GM19438 (cell line): ENCODE measurements at regions not wholly inside any gene's neighbourhood (a gene's known extent, or its start where the extent isn't known, plus 50 kb on each side); places are given as distances from the start of the nearest gene placed in this dataset.
"Not testable (repeated sequence)": the region's sequence is repeated elsewhere in the genome, so short reads cannot be mapped to it uniquely, and the experiment has no call there.

Experiments used
- ATAC-seq: cut with Tn5 transposase; IDR thresholded peaks from one replicate; pipeline ENCODE4 v1.9.1; 2021; ENCODE audit warnings: low read depth; ENCODE audit not compliant: unreplicated experiment

DNA sequence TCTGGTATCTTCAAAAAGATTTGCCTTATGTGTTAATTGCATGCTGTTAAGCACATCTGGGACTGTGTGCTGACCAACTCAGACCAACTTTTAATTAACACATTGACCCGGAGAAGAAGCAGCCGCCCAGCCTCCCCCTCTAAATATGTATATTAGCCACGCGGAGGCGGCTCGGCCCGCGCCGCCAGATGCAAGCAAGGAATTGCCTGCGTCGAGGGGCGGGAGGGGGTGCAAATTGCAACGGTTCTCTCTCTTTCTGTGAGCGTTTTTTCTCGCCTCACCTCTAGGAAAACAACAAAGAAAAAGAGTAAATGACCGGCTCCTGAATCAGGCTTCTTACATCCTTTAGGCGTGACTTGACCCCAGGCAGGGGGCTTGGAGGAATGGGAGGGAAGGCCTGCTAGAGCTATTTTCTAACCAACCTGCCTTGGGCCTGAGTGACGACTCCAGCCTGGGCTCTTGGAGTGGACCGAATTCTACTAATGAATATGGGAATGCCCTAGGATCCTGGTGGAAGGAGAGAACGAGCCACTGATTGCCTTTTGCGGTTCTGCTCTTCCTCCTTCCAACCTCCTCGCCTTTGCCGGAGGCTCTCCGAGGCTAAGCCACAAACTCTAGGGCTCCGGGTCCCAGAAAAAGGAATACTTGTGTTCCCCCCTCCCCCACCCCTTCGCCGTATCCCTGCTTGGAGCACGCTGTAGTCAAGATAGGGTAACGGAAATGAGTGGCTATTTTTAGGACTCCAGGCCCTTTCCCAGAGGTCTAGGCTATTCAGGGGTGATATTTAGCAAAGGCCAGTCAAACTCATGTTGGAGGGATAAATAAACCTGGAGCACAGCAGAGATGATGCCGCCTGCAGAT, 417.0 kb upstream of the ESRRG start:
- ATAC-seq = no peak

DNA sequence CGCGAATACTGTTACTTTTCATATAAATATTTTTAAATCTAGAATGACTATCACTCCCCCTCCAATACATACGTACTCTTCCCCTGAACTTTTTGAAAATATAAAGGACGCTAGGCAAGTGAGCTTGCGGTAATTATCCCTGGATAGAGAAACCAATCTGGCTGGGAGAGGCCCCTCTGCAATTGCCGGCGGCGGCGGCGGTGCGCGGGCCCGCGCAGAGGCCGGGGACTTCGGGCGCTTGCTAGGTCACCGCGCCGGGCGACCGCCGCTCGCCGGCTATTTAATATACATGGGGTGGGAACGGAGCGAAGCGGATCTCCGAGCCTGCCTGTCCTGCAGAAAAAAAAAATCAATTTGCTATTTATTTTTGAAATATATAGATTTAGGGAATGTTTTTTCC, 416.3 kb upstream of the ESRRG start:
- ATAC-seq = no peak

DNA sequence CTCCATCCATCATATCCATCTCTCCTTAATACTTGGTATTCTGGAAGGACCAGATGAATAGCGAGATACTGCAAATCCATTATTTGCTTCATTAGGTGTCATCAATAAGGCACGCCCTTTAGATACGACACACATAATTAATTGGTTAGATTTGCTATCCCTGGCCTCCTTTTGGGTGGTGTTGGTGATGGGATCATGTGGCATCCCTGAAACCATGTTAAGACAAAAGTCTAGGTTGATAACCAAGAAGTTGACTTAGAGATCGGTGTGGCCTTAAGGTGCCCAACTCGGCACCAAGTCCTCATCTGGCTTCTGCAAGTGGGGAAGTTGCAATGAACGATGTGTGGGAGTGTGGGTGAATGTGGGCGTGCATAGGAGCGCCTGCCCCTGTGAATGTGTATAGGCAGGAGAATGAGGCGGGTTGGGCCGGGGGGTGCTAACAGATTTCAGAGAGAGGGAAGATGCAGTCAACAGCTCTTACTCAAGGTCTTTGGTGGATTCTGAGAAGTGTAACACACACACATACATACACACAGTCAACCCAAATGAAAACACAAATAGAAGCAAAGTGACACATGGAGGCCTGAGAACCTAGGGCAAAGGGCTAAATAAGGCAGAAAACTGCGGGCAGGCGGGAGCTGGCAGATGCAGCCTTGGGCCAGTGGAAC, 415.7 kb upstream of the ESRRG start:
- no peak for ATAC-seq

DNA sequence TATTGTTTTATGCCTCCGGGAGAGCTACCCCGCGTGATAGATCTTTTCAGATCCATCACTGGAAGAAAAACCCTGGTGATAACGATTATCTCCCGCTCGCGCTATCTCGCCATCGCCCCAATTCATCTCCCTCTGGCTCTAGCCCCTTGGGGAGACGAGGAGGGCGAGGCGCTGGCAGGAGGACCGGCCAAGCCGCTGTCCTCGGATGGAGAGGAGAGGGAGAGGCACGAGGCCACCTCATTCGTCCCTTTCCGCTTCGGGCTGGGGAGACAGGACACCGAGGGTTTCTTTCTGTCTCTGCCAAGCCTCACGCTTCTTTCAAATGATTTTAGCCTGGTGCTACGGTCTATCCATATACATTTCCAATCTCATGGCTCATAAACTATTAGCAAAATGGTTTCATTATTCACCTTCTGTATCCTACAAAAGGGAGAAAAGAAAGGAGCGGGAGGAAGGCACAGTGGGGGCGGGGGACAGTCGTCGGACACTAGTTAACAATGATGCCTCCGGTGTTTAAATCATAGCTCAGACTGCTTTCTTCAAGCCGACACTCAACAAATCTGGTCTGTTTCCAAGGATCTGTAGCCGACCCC, 415.0 kb upstream of the ESRRG start:
- no peak for ATAC-seq

DNA sequence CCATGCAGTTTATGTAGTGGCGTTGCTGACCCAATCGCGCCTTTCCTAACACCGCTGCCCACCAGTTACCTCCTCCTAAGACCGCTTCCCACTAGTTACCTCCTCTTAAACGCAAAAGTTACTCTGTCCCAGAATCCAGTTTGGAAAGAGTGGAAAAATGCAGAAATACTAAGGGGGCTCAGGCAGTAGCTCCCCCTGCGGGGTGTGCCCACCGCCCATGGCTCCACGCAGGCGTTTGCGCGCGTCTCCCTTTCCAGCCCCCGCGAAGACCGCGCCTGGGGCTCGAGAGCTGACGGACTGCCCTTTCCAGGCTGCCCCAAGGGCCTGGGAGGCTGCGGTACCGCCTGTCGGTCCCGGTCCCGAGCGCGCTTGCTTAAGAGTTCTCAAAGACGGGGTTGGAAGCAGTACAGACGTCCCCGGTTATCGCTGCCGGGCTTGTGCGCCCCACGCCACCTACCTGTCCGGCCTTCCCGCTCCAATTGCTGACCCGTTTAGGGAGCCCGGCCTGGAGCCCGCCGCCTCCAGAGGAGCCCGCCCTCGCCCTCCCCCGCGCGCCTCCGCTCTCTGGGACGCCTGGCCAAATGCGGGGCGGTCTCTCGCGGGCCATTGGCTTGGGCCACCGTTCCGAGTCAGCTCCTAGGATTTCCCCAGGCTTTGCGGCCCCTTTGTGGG, 414.1 kb upstream of the ESRRG start:
- no peak for ATAC-seq

DNA sequence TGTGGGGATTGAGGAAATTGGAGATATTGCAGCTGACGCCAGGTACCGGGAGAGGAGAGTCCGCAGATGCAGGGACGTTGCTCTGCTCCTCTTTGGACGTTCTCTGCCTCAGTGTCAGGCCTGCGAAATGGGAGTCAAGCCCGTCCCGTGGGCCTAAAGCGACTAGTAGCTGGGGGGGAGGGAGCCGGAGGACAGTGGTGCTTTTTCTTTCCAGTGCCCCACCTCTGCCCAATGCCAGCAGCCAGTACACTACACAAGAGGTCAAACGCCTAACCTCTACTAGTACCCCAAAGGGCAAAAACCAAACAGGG, 413.6 kb upstream of the ESRRG start:
- no peak for ATAC-seq

DNA sequence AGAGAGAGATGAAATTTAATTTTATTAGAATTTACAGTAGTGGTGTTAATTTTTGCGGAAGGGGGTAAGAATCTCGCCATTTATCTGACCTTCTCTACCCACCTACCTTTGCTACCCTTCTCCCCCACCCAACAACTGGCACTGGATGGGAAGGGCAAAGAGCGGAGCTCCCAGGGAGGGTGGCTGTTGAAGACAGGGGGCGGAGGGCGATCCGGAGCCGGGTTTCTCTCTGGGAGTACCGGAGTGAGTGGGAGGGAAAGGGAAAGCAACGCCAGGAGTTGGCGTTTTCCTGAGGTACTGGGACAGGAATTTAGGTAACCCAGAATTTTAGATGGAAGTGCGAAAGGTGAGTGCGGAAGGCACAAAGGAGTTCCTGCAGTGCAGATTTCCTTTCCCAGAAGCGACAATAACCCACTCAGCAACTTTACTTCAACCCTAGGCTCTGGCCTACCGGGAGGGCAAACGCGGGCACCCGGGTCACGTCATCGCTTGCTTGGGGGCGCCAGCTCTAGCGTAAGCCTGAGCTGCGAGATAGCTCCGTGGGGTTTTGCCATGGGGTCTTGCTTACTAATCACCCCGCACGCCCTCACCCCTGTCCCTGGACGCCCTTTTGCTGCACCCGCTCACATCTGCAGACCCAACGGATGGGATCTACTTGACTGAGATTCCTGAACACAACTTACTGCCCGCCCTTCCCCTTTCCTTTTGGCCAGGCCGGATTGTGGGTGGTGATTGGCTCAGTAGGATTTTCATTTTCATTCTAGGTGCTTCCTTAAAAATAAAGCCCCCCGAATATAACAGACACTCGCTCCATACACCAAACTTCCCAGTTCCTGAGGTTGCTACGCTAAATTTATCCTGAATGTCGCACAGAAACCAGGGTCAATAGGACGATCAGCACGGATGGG, 413.0 kb upstream of the ESRRG start:
- no peak for ATAC-seq

DNA sequence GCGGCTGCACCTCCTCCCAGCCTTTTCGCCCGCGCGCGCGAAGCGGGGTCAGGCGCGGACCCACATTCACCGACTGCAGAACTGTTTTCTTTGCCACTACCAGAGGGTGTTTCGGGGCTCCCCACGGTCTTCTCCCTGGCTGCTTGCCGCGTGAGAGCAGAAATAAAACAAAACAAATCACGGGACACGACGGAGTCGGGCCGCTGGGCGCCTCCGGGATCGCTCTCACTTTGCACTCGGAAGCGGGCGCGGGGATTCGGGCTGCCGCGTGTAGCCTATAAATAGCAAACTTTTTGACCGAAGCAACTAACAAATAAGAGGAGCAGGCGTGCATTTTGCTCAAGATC, 412.3 kb upstream of the ESRRG start:
- ATAC-seq = no peak

DNA sequence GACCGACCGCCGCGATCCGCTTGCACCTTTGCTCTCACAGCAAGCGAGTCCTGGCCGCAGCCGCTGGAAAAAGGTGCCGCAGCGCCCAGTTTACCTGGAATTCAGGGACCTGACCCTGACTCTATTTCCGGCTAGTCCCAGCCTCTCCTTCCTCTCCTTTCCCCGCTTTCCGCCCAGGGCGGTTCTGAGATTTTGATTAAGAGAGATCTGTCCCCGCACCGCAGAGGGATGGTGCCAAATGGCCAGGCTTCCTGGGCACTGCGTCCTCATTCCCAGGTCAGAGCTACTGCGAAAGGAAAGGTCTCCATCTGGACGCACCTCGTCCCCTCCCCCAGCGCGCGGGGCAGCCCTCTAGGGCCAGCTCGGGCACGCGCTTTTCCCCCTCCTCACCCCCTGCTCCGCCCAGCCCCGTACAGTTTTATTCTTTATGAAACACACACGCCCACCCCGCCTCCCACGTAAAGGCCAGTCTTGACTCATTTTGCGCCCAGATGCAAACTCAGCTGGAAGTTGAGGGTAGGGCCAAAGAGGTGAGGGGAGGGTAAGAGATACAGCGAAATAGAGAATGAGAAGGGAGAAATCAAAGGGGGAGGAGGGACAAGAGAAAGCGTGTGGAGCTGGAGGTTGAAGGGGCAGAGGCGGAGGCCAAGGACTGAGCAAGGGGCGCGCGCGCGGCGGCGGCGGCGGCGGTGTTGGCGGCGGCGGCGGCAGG, 411.8 kb upstream of the ESRRG start:
- no peak for ATAC-seq

DNA sequence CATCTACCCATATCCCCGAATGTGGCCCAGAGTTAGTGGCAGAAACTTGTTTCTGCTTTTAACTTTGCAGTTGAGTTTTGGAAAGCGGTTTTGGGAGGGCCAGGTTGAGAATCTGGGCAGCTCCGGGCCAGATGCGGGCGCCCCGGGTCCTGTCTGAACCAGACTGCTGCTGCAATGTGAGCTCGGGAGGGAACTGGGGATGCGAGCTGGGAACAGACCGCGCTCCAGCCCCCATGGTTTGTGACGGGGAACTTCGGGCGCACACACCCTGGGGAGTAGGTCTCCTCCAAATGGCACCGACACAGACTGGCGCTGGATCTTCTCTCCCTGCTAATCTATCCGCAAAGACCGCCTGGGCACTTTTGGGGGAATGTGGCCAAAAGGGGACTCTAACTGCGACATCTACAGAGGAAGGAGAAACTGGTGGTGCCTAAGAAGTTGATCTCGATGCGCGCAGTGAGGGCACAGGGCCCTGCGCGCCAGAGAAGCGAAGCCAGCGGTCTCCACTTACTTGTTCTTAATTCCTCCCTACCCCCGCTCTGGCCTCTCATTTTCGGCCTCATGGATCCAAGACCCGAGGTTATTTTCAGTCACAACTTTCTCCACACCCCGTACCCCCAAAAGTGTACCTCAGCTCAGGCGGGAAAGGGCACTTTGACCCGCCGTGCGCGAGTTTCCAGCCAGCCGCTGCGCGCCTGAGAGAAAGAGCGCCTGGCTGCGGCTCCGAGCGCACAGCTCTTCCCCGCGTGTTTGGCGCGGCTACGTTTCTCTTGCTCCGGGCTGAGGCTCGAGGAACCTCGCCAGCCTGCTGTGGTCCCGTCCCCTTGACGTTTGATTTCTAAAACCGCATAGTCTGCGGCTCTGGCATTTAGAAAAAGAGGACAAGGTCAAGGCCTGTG, 411.0 kb upstream of the ESRRG start:
- no peak for ATAC-seq

DNA sequence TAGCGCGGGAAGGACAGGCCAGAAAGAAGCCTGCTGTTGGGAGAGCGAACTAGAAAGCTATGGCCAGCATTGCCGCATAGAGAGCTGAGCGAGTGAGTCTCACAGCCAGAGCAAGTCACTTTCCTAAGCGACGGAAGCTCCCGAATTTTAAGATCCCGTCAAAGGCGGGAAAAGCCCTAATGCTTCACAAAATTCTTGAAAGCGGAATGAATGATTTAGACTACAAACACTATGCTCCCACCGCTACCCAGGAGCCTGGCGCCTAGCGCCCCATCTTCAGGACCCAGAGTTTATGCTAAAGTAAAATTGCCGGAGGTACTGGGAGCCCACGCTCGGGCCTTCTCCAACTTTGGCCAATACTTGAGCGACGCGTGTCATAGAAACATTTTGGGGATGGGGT, 409.9 kb upstream of the ESRRG start:
- ATAC-seq = no peak

DNA sequence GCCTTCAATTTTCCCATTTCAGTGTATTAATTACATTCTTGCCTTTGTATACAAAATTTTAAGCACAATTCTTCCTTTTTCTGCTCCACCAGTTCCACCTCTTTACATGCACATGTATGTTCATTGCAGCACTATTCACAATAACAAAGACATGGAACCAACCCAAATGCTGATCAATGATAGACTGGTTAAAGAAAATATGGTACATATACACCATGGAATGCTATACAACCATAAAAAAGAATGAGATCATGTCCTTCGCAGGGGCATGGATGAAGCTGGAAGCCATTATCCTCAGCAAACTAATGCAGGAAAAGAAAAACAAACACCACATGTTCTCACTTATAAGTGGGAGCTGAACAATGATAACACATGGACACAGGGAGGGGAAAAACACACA, 400.1 kb upstream of the ESRRG start:
- not testable (repeated sequence) for ATAC-seq

DNA sequence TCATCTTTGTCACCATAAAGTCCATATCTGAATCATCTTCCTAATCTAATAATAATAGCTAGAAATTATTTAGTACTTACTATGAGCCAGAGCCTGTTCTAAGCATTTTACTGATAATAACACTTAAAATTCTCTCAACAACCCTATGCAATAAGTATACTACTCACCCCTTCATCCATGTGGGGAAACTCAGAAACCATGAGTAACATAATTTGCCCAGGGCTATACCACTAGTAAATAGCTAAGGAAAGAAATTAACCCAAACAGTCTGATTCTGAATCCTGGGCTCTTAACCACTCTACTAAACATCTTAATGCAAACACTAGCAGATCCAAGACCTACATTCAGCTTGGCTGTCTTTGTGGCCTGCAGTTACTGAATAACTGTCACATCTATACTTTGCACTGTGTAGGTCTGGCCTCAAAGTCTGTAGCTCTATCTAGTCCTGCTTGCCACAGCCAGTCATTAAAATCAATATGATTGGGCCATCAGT, 394.8 kb upstream of the ESRRG start:
- no peak for ATAC-seq

DNA sequence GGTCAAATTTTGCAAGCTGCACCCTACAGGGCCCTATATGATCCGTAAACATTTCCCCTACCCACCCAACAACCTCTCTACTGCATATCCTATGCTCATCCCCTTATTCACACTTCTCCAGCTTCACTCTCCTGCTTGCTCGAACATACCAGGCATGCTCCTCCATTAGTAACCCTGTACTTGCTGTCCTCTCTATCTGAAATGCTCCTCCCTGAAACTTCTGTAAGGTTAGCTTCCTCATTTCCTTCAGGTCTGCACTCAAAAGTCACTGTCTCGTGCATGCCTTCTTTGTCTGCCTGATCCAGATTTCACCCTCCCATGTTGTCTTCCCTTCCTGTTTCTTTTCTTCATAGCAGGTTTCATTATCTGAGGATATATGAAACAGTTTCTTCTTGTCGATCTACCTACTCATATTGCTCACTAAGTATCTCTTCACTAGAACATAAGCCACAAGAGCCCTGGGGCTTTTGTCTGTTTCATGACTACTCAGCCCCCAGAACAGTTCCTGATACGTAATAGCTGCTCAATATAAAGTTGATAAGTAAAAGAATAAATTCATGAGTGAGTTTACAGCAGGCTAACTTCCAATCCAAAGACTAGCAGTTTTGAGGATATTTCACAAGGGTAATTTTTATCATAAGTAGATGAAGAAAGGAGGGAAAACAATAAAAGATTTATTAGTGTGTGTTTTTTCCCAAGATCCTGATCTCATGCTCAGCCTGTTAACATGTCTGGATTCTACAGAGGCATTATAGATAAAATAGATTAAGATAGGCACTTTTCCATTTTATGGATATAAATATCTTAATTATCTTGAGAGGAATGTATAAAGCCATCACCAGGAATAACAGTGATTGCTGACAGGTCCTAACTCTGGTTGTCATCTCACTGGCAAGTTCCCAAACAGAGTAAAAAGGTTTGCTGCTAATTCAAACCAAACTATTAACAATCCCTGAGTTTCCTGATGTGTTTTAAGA, 392.5 kb upstream of the ESRRG start:
- no peak for ATAC-seq

DNA sequence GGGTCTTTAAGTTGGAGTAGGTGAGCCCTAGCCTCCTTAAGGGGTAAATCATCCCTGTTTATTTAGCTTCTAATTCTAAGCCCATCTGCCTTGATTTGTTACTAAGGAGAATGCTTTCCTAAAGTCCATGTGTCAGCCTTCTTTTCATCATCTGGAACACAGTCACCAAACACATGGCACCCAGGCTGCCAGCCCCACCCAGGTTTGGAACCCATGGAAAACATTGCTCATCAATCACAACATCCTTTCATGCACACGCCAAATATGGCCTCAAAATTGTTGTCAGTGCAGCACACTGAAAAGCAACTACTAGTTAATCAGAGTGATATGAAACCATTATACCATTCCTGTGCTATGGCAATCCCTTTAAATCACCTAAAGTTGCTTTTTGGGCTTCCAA, 386.7 kb upstream of the ESRRG start:
- ATAC-seq = no peak

DNA sequence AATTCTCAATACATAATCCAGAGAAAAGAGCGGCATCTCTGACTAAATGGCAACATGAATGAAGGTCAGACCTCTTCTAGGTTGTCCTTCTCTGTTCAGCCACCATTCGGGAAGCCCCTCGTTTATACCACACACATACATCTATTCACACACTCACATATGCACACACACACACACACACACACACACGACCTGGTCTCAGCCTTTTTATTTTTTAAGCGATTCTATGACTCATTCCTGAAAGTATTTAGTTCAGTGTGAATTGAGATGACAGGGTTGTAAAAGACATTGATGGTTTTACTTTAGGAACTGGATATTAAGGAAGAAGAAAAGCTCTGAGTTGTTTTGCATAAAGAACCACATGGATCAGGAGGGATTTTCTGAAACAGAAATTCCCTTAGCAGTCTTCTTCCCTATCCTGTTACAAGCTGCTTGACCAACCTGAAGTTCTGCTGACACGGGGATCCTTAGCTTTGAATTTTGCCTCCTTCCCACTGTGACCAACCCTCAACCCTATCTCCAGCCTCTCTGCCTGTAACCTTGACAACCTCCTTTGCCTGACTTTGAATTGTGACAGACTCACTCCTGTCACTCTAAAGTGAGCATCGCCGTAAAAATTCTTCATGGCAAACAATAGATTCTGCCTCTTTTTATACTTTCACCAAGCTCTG, 383.1 kb upstream of the ESRRG start:
- no peak for ATAC-seq

DNA sequence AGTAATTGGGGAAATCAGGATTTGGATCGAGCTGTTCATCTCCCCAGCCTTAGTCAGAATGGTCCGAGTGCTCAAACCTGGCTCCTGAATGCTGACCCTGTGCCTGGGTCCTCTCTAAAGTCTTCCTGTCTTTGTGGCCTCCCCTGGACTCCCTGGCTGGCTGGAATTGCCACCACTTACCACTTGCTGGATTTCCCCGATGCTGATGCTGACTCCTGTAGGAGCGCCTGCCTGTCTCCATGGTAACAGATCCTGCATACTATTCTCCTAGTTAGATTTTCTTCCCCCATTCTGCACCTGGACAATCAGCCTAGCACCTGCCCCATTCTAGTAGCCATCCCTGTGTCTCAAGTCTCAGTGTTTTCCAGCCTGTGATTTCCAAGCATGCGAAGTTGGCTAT, 382.2 kb upstream of the ESRRG start:
- ATAC-seq = no peak
